Tibial artery (tissue), 4 donors: ENCODE measurements at regions not wholly inside any gene's neighbourhood (a gene's known extent, or its start where the extent isn't known, plus 50 kb on each side); places are given as distances from the start of the nearest gene placed in this dataset.

ENCODE experiments used
- DNase-seq, 2 donors: peaks; one replicate each; pipeline ENCODE4 v3.0.0-alpha.2; 2019
- H3K27ac ChIP-seq, 2 donors: fragments of 200-600 bp; sonication (generic) in 1 of 2; 1 replicate in 1 of 2; 2 replicates in 1 of 2; pipeline ENCODE4 v1.5.1; 2018 to 2019; ENCODE audit warnings: mild to moderate bottlenecking in 1 of 2
- H3K27me3 ChIP-seq, 2 donors: fragments of 200-600 bp; sonication (generic) in 1 of 2; one replicate each; pipeline versions ENCODE4 v1.5.1 to v1.6.0; 2016 to 2019
- H3K36me3 ChIP-seq, 3 donors: fragments of 200-600 bp; sonication (generic) in 2 of 3; one replicate each; pipeline ENCODE4 v1.5.1; 2016 to 2019; ENCODE audit warnings: mild to moderate bottlenecking in 2 of 3
- H3K4me1 ChIP-seq, 4 donors: fragments of 200-600 bp; sonication (generic) in 2 of 4; 1 replicate in 3 of 4; 2 replicates in 1 of 4; pipeline ENCODE4 v1.5.1; 2016 to 2019
- H3K4me3 ChIP-seq, 2 donors: fragments of 200-600 bp; sonication (generic) in 1 of 2; 1 replicate in 1 of 2; 2 replicates in 1 of 2; pipeline ENCODE4 v1.5.1; 2018 to 2019; ENCODE audit warnings: mild to moderate bottlenecking in 2 of 2
- H3K9me3 ChIP-seq, 3 donors: fragments of 200-600 bp; sonication (generic) in 1 of 3; one replicate each; pipeline ENCODE4 v1.5.1; 2016 to 2019
- CTCF ChIP-seq, 2 experiments: fragments of 200-600 bp in 1 of 2; fragments of 450-650 bp in 1 of 2; IDR thresholded peaks; one replicate each; pipeline ENCODE4 v1.5.1; 2017 to 2019; ENCODE audit warnings: antibody characterized with exemption in 2 of 2, mild to moderate bottlenecking in 1 of 2, moderate library complexity in 1 of 2
- intact Hi-C: fragments of 100-400 bp; cut with DNase I; formaldehyde crosslinking; loops from one replicate; pipeline ENCODE4 v1.15.0; 2023; ENCODE audit warnings: low total_unique reads

DNA sequence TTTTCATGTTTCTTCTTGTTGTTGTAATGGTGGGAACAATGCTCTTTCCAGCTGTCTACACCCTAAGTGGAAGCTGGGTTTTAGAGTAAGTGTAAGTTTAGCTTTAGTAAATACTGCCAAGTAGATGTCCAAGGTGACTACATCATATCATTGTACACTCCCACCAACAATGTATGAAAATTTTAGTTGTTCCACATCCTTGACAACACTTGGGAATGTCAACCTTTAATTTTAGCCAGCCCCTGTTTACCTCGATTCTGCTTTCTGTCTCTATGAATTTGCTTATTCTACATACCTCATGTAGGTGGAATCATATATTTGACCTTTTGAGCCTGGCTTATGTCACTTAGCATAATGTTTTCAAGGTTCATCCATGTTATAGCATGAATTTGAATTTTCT lies 93.0 kb downstream of the MTPAP start:
- no peaks in the 10 kb centered on the region for H3K4me1 ChIP-seq
- intact Hi-C loops, result no loop called here
- no peak for DNase-seq
- TF ChIP-seq CTCF (IDR thresholded peaks at IDR 0.05), result no peak
- no peak overlapping the region for H3K4me3 ChIP-seq
- no peaks in the 10 kb centered on the region for H3K36me3 ChIP-seq
- H3K27me3 ChIP-seq, result no peaks in the 10 kb centered on the region
- H3K27ac ChIP-seq, result no peak overlapping the region
- peaks cover 0 to 21% (median 3%) of the 10 kb centered on the region in 3 donors for H3K9me3 ChIP-seq

DNA sequence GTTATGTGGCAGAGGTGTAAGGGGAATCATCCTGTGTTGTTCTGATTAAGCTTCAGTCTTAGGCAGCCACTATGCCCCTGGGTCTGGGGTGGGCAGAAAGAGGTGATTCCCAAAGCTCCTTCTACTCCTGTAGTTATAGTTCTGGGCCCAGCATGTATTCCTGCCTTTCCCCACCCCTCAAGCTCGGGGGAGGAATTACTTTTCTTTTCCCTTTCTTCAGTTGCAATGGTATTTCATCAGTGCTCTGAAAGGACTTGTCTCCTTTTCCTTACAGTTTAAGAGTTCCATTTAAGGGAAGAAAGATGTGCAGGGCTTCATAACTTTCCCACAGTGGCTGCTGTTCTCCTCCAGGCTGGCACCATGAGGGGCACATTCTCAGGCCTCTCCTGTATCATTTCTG lies 94.2 kb downstream of the MTPAP start:
- TF ChIP-seq CTCF (IDR thresholded peaks at IDR 0.05), result no peak
- no peak overlapping the region for H3K4me3 ChIP-seq
- intact Hi-C loops, result no loop called here

GRCh38 chr10:30248728-30249127 lies 100.3 kb downstream of the MTPAP start:
- intact Hi-C loops, result loop anchor here (10.0 kb wide), 1 partner anchor 244 kb away; no protein-coding TSS in a partner anchor
- no peak for DNase-seq
- Histone ChIP-seq H3K36me3 (no peaks in the 10 kb centered on the region), H3K27me3 (no peaks in the 10 kb centered on the region), H3K4me1 (no peaks in the 10 kb centered on the region), H3K4me3 (no peak overlapping the region), H3K27ac (no peak overlapping the region), H3K9me3 (peaks cover 0 to 17% (median 3%) of the 10 kb centered on the region in 3 donors)
- no peak for TF ChIP-seq CTCF (IDR thresholded peaks at IDR 0.05)

More for the DNA sequence above, 94.2 kb downstream of the MTPAP start:
- Histone ChIP-seq H3K36me3 (no peaks in the 10 kb centered on the region), H3K4me1 (no peaks in the 10 kb centered on the region), H3K27me3 (no peaks in the 10 kb centered on the region), H3K27ac (no peak overlapping the region), H3K9me3 (peaks cover 0 to 21% (median 3%) of the 10 kb centered on the region in 3 donors)
- DNase-seq, result no peak

DNA sequence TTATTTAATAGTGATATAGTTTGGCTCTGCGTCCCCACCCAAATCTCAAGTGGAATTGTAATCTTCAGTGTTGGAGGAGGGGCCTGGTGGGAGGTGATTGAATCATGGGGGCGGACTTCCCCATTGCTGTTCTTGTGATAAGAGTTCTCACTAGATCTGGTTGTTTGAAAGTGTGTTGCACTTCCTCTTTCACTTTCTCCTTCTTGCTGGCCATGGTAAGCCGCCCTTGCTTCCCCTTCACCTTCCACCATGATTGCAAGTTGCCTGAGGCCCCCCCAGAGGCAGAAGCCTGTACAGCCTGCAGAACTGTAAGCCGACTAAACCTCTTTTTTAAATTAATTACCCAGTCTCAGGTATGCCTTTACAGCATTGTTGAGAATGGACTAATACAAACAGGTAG lies 101.4 kb downstream of the MTPAP start:
- H3K27me3 ChIP-seq, result no peaks in the 10 kb centered on the region
- H3K4me1 ChIP-seq, result no peaks in the 10 kb centered on the region
- H3K4me3 ChIP-seq, result no peak overlapping the region
- peaks cover 0 to 8% (median under 1%) of the 10 kb centered on the region in 3 donors for H3K9me3 ChIP-seq
- H3K27ac ChIP-seq, result no peak overlapping the region
- no peak for DNase-seq
- intact Hi-C loops, result loop anchor here (10.0 kb wide), 1 partner anchor 243 kb away; no protein-coding TSS in a partner anchor
- no peak for TF ChIP-seq CTCF (IDR thresholded peaks at IDR 0.05)
- H3K36me3 ChIP-seq, result no peaks in the 10 kb centered on the region

GRCh38 chr10:30241422-30242110 lies 107.5 kb downstream of the MTPAP start:
- no peak for DNase-seq
- TF ChIP-seq CTCF (IDR thresholded peaks at IDR 0.05), result no peak
- H3K9me3 ChIP-seq, result no peaks in the 10 kb centered on the region
- no peaks in the 10 kb centered on the region for H3K36me3 ChIP-seq
- no peaks in the 10 kb centered on the region for H3K4me1 ChIP-seq
- intact Hi-C loops, result loop anchor here (10.0 kb wide), 1 partner anchor 237 kb away; no protein-coding TSS in a partner anchor
- no peak overlapping the region for H3K4me3 ChIP-seq
- no peaks in the 10 kb centered on the region for H3K27me3 ChIP-seq
- no peak overlapping the region for H3K27ac ChIP-seq
